Bronchial epithelial cell (primary cell): ENCODE measurements at regions not wholly inside any gene's neighbourhood (a gene's known extent, or its start where the extent isn't known, plus 50 kb on each side); places are given as distances from the start of the nearest gene placed in this dataset.

Experiments
- DNase-seq: peaks from one replicate; pipeline ENCODE4 v3.0.0-alpha.2; 2010; ENCODE audit warnings: low read depth
- FAIRE-seq: peaks from 2 replicates; lab custom pipeline; 2011; peaks lifted over from hg19 to GRCh38; lab: Jason Lieb, UNC
- H3K27me3 ChIP-seq: 2 replicates; pipeline ENCODE4 v1.5.1; 2011; ENCODE audit warnings: low read length; ENCODE audit not compliant: control insufficient read depth, insufficient read depth
- H3K36me3 ChIP-seq: 2 replicates; pipeline ENCODE4 v1.5.1; 2011; ENCODE audit warnings: low read length; ENCODE audit not compliant: control insufficient read depth, insufficient read depth
- H3K4me3 ChIP-seq: 2 replicates; pipeline ENCODE4 v1.5.1; 2011; ENCODE audit warnings: mild to moderate bottlenecking, low read depth, low read length, control low read depth
- CTCF ChIP-seq: IDR thresholded peaks from 2 replicates; pipeline ENCODE4 v1.5.1; 2011; ENCODE audit warnings: mild to moderate bottlenecking, moderate library complexity, low read length, control low read depth, inconsistent platforms; ENCODE audit not compliant: insufficient read depth, severe bottlenecking

GRCh38 chr2:14752295-14752694 is 119.8 kb downstream of the LRATD1 start:
- peak; percentile 64 for FAIRE-seq

GRCh38 chr2:14756122-14756541 is 123.6 kb downstream of the LRATD1 start:
- Histone ChIP-seq H3K36me3 (no peaks in the 10 kb centered on the region), H3K4me3 (no peak overlapping the region), H3K27me3 (no peaks in the 10 kb centered on the region)
- TF ChIP-seq CTCF, result no peak
- DNase-seq (peak; percentile 56), FAIRE-seq (no peak)

More at GRCh38 chr2:14752295-14752694, 119.8 kb downstream of the LRATD1 start:
- no peak for TF ChIP-seq CTCF
- no peaks in the 10 kb centered on the region for H3K27me3 ChIP-seq
- H3K4me3 ChIP-seq, result no peak overlapping the region
- DNase-seq, result no peak
- no peaks in the 10 kb centered on the region for H3K36me3 ChIP-seq

GRCh38 chr2:14756981-14757657 is 124.6 kb downstream of the LRATD1 start:
- no peak for TF ChIP-seq CTCF
- Histone ChIP-seq H3K27me3 (no peaks in the 10 kb centered on the region), H3K4me3 (no peak overlapping the region), H3K36me3 (no peaks in the 10 kb centered on the region)
- FAIRE-seq (peak; percentile 97), DNase-seq (peak; percentile 98)

- FAIRE-seq (no peak), DNase-seq (no peak)
These were observed 126.6 kb downstream of the LRATD1 start for GRCh38 chr2:14759082-14759481.

DNA sequence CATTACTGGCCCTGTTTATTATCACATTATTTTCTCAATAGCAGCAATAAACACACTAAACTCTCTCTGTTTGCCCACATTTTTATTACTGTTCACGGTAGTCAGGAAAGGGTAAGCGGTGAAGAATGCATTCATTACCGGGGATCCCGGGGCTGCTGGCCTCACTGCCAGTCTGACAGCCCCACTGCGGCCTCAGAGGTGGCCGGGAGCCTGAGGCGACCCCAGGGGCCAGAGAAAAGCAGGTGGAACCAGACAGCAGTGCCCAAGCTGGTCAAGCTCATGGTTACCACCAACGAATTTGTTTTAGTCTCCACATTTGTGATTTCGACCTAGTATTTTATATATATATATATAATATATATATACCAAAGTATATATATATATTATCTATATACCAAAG is 127.7 kb downstream of the LRATD1 start:
- FAIRE-seq (no peak), DNase-seq (no peak)
- no peak for TF ChIP-seq CTCF
- H3K36me3 ChIP-seq, result no peaks in the 10 kb centered on the region
- H3K27me3 ChIP-seq, result no peaks in the 10 kb centered on the region
- H3K4me3 ChIP-seq, result no peak overlapping the region

More at GRCh38 chr2:14759082-14759481, 126.6 kb downstream of the LRATD1 start:
- TF ChIP-seq CTCF, result no peak
- Histone ChIP-seq H3K36me3 (no peaks in the 10 kb centered on the region), H3K4me3 (no peak overlapping the region), H3K27me3 (no peaks in the 10 kb centered on the region)

GRCh38 chr2:14761118-14761517 is 128.6 kb downstream of the LRATD1 start:
- TF ChIP-seq CTCF, result no peak
- FAIRE-seq (no peak), DNase-seq (no peak)
- Histone ChIP-seq H3K27me3 (no peaks in the 10 kb centered on the region), H3K36me3 (no peaks in the 10 kb centered on the region), H3K4me3 (no peak overlapping the region)
